ENCODE measurements at regions not wholly inside any gene's neighbourhood (a gene's known extent, or its start where the extent isn't known, plus 50 kb on each side); places are given as distances from the start of the nearest gene placed in this dataset.
A peak's percentile ranks its signal among the peaks of the same experiment; 100 is the strongest.

DNA sequence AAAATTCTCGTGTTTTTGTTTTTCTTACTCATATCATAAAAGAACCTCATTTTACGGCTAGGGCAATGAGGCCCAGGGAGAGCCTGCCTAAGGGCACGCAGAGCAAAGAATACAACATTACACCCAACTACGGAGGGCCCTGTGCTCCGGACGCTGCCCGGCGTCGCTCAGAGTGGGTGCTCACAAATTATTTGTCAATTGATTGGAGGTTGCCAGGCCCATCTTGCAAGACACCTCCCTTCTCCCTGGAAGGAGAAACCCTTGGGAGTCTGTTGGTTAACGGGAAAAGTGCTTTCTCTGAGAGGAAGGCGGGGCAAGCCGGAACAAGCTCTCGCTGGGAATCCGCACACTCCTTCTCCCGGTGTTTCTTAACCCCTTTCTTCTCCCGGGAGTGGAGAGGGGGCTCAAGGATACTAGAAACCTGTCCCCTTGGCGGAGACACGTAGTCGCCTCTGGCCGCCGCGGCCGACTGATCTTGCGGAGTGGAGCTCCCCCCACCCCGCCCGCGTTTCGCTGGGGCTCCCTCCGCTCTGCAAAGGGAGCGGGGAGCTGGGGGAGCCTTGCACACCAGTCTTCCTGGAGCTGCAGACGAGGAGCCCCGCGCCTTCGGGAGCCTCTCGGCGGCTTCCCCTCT lies 599.3 kb upstream of the SGCD start:
- DNase-seq, result no peak

DNA sequence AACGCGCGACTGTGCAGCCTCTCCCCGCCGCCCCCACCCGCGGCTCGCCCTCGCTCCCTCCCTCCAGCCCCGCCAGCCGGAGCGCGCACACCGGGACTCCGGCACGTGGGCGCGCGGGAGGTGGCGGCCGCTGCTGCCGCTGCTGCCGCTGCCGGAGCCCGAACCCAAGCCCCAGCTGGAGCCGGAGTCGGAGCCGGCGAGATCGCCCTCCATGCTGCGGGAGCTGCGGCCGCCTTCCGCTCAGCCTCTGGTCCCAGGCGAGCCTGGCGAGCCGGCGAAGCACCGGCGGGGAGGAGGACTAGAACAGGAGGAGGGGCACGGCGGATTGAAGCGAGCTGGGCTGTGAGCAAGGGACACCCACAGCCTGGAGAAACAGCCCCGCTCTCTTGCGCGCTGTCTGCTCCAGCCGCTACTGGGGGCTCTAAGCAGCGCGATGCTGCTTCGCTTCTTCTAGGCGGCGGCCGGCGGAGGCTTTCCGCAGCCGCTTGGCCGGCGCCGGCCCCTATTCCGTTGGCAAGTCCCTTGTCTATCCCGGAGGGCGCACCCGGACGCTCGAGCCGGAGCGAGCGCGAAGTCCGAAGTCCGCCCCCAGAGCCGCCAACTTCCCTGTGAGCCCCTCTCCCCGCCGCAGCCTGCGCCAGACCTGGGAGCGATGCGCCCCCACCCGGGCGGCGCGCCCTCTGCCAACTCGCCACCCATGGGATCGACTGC lies 598.7 kb upstream of the SGCD start:
- no peak for DNase-seq

DNA sequence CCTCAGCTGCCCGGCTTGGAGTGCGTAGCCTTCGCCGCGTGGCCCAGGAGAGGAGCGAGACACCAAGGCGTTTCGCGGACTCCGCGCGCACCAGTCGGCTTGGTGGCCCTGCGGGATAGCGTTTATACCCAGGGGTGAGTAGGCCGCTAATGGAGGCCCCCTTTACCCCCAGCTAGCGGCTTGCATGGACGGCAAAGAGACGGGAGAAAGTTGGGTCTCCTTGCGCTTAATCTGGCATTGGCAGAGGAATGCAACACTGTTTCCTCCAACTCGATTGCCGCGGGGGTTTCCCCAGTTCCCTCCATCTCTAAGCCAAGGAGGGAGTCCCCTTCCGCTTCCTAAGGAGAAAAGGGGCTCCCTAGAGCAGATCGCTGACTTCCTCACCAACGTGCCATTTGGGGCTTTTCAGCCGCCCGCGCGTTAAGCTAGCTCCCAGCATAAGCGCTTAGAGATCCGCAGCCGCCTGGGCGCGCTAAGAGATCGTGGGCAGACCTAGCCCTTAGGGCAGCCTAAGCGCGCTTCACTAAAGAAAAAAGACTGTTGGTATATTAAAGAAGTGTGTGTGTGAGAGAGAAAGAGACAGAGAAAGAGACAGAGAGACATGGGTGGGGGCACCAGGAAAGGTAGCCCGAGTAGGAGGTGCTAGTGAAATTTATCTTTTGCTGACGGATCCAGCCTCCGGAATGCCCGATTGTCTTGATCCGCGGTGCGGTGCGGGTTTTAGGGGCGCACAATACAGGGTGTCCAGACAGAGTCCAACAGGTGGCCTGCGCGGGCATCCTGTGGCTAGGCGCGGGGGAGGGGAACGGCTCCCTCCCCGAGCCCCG lies 597.9 kb upstream of the SGCD start:
- DNase-seq, result peak in 1 of 2 donors; percentile 5

DNA sequence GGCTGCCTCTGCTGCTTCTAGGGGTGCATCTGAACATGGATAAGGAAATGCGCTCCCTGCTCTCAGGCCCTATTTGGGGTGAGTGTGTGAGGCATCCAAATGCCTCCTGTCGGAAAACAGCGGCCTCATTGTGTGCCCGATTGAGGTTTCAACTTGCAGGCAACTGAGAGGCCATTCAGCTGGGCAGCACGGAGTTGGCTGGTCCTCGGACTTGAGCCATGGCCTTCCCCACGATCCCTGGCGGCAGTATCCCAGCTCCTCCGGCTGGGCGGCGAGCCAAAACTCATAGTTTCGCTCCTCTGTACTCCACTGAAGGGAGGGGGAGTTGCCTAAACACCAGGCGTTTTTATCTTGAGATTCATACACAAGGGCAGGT lies 597.3 kb upstream of the SGCD start:
- no peak for DNase-seq

DNA sequence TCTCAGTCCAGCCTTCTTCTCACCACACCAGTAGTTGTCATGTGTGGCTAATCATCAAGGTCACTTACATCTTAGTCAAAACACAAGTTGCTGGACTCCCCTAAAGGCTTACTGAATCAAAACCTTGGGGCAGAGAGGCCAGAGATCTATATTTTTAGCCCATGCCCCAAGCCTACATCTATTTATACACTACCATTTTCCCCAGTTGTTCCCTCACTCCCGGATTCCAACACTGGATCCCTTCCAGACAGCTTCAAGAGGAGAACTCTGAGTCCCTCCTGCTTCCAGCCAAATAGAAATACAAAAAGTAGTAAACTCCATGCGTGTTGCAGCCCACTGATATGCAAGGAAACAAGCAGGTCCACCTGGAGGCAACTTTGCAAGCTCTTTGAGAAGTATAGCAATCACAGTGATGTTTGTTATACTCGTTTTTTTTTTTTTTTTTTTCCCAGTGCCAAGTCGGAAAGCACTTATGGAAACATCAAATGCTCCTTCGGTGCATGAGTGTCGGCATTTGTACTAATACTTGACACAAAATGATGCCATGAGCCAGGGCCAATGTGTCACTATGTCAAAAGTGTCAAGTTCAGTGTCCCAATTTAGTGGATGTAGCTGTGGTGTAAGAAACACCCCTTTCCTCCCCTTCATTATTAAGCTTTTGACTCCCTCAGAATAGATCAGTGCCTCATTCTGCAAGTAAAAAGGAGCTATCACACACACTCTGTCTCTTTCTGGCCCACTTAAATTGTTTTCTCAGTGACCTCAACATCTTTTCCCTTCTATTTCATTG lies 594.2 kb upstream of the SGCD start:
- no peak for DNase-seq

DNA sequence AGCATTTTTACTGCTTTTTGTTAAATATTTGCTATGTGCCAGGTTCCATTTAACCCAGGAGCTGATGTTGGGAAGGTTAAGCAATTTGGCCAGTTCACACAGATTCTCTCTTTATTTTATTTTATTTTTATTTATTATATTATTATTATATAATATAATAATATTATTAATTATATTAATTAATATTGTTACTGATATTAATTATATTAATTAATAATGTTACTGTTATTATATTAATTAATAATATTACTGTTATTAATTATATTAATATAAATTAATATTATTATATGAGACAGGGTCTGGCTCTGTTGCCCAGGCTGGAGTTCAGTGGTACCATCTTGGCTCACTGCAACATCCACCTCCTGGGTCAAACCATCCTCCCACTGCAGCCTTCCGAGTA lies 593.0 kb upstream of the SGCD start:
- no peak for DNase-seq

DNA sequence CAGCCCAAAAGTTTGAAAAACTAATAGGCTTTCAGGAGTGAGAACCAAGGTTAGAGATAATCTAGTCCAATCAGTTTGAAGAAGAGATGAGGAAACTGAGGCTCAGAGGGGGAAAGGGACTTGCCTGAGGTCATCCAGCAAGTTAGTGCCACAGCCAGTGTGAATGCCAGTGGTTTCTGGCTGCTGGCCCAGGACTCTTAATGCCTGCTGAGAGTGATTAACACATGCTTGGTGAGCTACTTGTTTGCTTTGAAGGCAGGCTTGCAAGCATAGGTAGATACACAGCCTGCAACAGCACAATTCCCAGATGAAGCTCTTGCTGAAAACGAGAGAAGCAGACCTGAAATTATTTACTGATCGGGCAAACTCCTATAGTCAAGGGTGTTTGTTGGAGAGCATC lies 591.6 kb upstream of the SGCD start:
- DNase-seq, result no peak

DNA sequence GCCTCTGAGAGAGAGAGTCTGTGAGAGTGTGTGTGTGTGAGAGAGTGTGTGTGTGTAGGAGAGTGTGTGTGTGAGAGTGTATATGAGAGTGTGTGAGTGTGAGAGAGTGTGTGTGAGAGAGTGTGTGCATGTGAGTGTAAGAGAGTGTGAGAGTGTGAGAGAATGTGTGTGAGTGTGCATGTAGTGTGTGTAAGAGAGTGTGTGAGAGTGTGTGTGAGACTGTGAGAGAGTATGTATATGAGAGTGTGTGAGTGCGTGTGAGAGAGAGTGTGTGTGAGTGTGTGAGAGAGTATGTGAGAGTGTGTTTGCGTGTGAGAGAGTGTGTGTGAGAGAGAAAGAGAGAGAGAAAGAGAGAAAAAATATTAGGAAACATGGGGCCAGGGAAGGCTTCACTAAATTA lies 588.3 kb upstream of the SGCD start:
- no peak for DNase-seq

DNA sequence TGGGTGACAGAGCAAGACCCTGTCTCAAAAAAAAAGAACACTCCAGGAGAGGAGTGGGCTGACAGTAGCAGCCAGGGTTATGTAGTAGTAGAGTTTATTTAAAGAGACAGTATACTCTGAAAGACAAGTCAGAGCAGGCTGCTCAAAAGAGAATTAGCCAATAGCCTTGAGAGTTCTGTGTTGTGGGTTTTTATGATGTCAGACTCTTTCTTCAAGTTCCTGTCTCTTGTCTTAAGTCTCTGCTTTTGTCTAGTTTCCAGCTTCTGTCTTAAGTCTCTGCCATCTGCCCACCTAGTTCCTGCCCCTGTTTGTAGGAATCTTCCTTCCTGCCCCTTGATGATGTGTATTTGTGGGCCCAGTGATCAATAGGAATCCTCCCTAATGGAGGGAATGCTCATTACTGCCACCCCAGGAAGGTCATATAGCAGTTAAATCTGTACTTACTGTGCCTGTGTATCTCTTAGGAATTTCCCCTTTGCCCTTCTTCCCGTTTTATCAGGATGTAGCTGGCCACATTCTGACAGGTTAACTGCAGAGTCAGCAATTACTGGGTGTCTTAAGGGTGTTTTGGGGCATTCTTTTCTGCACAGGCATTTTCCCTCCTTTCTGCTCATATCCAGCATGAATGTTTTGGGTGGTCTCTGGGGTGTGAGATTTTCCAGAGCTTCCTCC lies 580.5 kb upstream of the SGCD start:
- DNase-seq, result no peak

DNA sequence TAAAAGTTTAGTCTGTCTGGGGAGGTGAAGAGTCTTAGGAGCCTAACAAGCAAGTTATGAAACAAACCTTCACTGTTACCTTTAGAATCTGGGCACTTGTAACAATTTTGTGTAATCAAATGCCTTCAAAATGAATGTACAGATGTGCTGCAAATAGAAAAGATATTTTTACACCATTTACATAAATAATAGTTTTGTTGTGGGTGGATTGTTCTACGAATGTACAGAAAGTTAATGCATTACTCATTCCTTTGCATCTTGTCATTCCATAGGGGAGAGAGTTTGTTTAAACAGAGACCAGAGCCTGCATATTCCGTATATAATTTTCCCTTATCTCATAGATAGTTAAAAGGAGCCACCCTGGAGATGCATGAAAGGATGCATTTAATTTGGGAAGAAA lies 576.9 kb upstream of the SGCD start:
- no peak for DNase-seq

DNA sequence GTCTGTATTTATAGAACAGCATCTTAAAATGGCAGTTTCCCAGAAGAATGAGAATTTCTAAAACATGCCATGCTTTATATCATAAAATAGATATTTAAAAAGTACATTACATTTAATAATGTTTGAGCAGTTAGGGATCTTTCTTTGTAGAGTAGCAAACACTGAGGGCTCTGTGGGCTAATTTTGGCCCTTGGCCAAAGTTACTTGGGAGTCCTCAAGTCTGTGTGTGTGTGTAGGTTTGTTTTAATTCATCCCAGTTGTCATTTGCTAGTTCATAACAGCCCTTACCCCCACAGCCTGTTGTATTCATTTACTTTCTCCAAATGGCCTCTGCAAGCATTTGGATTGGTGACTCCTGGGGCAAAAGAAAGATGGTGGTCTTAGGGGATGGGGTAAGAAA lies 576.4 kb upstream of the SGCD start:
- no peak for DNase-seq

DNA sequence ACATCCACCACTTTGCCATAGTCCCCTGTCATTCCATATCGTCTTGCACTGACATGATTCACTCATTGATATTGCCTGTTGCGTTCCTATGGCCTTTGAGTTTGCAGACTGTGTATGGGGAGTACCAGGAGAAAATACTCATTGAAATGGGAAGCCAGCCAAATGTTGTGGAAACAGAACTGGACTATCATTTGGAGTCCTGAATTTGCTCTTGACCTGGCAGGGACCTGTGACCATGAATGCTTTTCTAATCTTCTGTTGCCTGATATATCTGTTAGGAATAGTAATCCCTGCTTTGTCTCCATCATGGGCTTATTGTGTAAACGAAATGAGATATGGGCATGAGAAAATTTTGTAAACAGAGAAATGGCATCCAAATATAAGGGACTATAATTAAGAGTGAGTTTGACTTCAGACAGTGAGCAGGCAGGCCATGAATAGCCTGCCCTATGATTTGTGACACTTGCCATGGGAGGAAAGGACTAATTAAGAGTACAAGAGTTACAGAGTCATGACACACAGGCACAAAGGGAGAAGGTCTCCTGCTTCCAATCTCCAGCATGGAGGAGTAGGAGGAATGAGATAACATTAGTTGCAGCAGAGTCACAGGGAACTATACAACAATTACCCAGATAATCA lies 572.9 kb upstream of the SGCD start:
- no peak for DNase-seq

DNA sequence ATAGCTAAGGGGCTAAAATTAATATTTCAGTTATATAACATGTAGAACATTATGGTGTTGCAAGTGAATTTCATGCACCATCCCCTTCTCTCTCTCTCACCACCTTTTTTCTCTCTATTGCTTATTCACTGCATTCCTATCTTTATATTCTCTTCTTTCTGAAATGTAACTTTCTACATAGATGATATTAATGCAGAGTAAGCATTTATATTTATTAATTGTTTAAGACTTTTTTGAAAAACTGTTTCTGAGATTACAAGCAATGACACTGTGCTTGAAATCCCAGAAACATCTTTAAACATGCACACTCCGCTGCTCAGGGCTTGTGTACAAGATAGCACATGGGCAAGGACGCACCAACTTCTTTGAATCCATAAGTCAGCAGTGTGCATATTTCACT lies 567.7 kb upstream of the SGCD start:
- DNase-seq, result no peak

DNA sequence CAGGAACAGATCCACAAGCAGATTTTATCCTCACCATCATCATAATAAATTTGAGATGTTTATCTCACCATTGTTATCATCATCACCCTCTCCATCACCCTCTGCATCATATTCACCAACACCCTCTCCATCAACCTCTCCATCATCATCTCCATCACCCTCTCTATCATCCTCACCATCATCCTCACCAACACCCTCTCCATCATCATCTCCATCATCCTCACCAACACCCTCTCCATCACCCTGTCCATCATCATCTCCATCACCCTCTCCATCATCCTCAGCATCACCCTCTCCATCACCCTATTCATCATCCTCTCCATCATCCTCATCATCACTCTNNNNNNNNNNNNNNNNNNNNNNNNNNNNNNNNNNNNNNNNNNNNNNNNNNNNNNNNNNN lies 567.0 kb upstream of the SGCD start:
- no peak for DNase-seq

DNA sequence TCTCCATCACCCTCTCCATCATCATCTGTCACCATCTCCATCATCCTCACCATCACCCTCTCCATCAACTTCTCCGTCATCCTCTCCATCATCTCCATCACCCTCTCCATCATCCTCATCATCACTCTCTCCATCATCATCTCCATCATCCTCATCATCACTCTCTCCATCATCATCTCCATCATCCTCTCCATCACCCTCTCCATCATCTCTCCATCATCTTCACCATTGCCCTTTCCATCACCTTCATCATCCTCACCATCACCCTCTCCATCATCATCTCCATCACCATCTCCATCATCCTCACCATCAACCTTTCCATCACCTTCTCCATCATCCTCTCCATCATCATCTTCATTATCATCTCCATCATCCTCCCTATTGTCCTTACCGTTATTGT lies 565.5 kb upstream of the SGCD start:
- DNase-seq, result no peak

DNA sequence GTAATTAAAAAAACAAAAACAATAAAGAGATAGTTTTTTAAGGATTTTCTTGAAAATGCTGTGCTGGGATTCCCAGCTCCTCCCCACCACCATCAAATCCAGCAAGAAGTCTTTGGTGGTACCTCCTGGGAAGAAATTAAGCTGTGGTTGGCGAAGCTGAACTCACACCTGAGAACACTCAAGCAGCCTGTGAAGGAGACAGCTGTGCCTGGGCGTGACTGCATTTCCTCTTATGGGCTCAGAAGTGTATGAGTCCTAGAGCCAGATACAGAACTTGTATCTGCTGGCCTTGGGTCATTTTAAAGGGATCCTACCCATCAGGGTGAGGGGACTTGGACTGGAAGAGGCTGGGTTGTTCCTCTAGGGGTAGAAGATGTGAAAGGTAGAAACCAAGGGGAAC lies 561.2 kb upstream of the SGCD start:
- DNase-seq, result no peak

DNA sequence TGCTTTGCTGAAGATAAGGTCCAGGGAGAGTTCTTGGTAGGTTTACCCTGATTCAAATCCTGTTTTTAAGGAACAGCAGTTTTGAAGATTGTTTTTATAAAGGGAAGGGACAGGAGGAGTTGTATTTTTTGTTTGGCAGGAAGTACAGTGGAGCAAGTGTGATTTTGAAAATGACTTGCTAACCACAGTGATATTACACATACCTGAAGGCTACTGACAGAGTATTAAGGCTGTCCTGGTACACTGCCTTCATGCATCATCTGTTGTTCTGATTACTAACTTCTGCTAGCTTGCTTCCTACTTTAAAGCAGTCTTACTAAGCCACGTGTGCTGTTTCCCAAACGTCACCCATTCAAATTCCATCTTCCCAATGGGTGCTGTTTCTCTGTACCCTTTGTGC lies 559.5 kb upstream of the SGCD start:
- no peak for DNase-seq

DNA sequence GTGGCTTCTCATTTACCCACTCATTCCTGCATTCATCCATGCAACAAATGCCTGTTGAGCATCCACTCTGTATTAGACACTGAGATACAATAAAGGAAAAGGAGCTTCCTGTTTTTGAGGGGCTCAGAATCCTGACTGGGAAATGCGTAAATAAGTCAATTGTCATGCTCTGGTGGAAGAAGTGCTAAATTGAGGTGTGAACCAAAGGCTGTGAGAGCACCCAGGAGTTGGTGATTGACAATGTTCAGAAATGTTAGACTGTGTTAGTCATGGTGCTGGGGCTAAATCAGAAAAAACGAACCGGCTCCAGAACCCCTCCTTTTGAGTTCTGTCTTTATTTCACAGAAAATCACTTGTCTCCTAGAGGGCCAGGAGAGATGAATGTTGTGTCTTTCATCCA lies 558.6 kb upstream of the SGCD start:
- DNase-seq, result no peak

DNA sequence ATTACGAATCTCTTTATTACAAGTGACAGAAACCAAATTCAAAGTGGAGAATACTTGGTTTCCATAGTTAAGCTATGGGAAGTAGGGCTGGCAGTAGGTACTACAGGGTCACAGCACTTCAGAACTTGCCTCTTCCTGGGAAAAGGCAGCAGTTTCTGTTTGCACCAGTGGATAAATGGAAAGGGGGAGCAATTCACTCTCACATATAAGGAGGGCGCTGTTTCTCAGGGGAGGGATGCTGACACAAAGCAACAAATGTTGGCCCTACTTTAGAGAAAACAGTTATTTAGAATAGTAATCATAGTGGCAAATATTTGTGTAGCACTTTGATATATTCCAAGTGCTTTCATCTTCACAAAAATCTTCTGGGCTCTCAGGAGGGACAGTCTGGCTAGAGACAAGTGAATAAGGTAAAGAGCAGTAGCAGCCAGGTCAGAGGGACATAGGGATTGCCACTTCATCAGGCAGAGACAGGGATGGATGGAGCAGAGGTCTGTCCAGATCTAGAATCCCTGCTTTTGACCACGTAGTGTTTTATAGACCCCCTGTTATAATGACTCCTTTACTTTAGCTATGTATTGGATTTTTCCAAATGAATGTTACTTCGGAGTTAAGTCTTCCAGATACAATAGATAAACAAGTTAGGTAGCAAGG lies 554.8 kb upstream of the SGCD start:
- no peak for DNase-seq

DNA sequence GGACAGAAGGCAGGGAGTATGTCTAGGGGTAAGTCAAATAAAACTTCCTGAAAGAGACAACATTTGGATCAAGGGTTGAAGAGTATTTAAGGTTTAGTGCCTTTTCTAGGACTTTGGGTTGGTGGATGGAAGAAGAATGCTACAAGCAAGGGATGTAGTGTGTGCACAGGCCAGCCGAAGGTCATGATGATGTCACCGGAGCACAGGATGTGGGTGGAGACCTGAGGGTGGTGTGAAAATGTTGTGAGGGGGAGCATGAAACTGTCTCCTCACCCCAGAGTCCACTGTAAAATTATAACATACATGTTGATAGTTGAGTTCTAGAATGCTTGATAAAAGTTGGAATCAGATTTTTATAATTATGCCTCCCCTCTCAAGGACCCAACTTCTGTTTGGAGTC lies 553.3 kb upstream of the SGCD start:
- DNase-seq, result no peak

DNA sequence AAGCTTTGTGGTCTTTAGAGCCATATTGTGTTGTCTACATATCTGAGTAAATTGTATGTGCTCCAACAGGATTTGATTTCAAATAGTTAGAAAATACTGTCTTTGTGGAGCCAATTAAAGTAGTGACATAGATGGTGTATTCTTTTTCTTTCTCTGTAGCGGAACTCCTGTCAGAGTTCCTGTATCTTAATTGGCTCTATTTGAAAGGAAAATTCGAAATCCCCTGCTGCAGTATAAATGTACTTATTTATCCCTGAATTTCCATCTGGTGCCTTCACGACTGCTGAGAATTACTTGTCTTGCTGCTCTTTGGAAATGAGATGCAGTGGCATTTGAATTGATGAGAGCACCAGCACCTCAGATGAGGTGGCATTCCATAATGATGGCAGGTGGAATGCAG lies 546.7 kb upstream of the SGCD start:
- no peak for DNase-seq

DNA sequence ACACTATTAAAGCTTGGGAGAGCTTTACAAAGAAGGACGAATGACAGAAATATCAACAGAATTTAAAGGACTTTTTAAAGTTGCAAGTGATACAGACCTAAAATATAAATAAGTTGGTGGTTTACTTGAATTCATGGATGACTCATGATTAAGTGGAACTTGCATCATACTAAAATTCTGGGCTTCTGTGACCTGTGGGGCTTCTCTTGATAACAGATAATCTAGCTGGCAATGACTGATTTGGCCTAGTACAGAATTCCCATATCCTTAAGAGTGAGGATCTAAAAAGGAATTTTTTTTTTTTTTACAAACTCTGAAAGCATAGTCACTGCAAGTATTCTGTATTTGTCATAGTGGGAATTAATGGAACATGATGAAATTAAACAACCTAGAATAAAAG lies 543.7 kb upstream of the SGCD start:
- no peak for DNase-seq
